ENCODE measurements at regions not wholly inside any gene's neighbourhood (a gene's known extent, or its start where the extent isn't known, plus 50 kb on each side); places are given as distances from the start of the nearest gene placed in this dataset.
"Not testable (repeated sequence)": the region's sequence is repeated elsewhere in the genome, so short reads cannot be mapped to it uniquely, and the experiment has no call there.

- DNase-seq (ENCODE audit: low read depth in 4 of 4, low spot score in 3 of 4) = no peak
Measured at GRCh38 chr7:56222866-56223265, 106.6 kb upstream of the NUPR2 start.

DNA sequence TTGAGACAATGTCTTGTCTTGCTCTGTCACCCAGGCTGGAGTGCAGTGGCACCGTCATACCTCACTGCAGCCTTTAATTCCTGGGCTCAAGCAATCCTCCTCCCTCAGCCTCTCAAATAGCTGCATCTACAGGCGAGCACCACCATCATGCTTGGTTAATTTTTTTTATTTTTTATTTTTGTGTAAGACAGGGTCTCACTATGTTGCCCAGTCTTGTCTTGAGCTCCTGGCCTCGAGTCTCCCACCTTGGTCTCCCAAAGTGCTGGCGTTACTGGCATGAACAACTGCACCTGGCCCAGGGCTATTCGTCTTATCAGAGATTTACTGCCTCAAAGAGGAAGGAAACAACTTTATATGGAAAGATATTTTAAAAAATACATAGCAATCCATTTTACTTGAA is 102.8 kb upstream of the NUPR2 start:
- no peak for DNase-seq (ENCODE audit: low read depth in 4 of 4, low spot score in 3 of 4)

DNA sequence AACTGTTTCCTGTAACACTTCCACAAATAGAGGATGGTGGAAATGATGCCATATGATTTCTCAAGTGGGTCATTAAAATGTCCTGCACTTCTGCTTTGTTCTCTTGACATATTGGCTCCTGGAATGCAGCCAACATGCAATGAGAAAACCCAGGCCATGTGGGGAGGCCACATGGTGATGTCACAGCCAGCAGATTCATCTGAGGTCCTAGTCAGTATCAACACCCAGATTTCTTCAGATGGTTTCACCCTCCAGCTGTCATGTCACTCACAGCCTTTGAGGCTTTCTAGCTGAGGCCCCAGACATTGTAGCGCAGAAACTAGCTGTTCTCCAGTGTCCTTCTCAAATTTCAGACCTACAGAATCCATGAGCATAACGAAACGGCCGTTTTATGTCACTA is 102.3 kb upstream of the NUPR2 start:
- no peak for DNase-seq (ENCODE audit: low read depth in 4 of 4, low spot score in 3 of 4)

- no peak for DNase-seq (ENCODE audit: low read depth in 4 of 4, low spot score in 3 of 4)
Measured at GRCh38 chr7:56213574-56213973, 97.4 kb upstream of the NUPR2 start.

- no peak for DNase-seq (ENCODE audit: low read depth in 4 of 4, low spot score in 3 of 4)
Measured at GRCh38 chr7:56206420-56206819, 90.2 kb upstream of the NUPR2 start.

- DNase-seq (ENCODE audit: low read depth in 4 of 4, low spot score in 3 of 4) = no peak
Measured at GRCh38 chr7:56199639-56200038, 83.4 kb upstream of the NUPR2 start.

DNA sequence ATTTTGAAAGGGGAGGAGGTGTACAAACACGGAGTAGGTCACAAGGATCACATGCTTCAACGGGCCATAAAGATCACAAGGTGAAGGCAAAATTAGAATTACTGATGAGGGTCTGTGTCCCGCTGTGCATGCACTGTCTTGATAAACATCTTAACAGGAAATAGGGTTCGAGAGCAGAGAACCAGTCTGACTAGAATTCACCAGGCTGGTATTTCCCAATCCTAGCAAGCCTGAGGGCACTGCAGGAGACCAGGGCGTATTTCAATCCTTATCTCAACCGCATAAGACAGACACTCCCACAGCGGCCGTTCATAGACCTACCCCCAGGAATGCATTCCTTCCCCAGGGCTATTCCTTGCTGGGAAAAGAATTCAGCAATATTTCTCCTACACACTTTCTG is 80.0 kb upstream of the NUPR2 start:
- DNase-seq (ENCODE audit: low read depth in 4 of 4, low spot score in 3 of 4) = not testable (repeated sequence)

GRCh38 chr7:56188823-56189346 is 72.7 kb upstream of the NUPR2 start:
- DNase-seq (ENCODE audit: low read depth in 4 of 4, low spot score in 3 of 4) = no peak

DNA sequence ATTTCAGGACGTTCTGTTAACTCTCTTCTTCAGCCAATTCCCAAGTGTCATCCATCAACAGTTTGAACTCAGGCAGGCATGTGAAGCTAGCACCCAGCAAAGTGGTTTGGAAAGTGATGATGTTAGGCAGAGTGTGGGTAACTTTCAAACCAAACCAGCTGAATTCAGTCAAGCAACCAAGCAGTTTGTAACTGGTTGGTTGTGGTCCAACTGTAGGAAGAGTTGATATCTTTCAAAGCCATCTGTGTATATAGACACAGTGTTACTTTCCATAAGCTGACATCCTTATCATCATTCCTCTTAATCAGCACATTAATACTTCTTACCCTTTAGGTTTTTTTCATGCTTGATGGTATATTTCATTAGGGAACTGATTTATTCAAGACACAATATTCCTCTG is 72.2 kb upstream of the NUPR2 start:
- DNase-seq (ENCODE audit: low read depth in 4 of 4, low spot score in 3 of 4) = no peak

DNA sequence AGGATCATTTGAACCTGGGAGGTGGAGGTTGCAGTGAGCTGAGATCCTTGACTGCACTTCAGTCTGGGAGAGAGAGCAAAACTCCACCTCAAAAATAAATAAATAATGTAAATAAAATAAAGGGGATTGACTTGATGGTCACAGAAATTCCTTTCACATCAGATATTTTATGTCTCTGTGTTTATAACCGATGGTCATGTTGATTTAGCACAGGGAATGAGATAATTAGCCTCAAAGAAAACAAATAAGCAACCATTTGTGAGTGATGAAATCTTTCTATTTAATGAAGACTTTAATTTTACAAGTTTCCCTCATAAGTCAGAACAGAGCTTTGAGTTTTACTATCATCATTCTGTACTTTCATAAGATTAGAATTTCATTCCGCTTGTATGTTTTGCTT is 64.8 kb upstream of the NUPR2 start:
- no peak for DNase-seq (ENCODE audit: low read depth in 4 of 4, low spot score in 3 of 4)

DNA sequence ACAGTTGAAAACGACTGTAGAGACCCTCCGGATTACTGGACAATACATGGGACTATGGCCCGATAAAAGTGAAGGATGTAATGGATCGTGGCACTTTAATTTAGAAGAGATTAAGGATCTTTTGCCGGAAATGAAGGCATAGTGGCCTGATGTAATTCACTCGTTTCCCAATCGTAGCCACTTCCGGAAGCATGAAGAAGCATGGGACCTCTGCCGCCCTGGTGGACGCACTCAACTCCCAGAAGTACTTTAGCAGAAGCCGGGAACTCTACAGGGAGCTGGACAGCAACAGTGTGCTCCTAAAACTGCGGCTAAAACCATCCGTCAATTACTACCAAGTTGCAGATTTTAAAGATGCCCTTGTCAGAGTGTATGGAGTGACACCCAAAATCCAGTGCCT is 59.6 kb upstream of the NUPR2 start:
- no peak for DNase-seq (ENCODE audit: low read depth in 4 of 4, low spot score in 3 of 4)

DNA sequence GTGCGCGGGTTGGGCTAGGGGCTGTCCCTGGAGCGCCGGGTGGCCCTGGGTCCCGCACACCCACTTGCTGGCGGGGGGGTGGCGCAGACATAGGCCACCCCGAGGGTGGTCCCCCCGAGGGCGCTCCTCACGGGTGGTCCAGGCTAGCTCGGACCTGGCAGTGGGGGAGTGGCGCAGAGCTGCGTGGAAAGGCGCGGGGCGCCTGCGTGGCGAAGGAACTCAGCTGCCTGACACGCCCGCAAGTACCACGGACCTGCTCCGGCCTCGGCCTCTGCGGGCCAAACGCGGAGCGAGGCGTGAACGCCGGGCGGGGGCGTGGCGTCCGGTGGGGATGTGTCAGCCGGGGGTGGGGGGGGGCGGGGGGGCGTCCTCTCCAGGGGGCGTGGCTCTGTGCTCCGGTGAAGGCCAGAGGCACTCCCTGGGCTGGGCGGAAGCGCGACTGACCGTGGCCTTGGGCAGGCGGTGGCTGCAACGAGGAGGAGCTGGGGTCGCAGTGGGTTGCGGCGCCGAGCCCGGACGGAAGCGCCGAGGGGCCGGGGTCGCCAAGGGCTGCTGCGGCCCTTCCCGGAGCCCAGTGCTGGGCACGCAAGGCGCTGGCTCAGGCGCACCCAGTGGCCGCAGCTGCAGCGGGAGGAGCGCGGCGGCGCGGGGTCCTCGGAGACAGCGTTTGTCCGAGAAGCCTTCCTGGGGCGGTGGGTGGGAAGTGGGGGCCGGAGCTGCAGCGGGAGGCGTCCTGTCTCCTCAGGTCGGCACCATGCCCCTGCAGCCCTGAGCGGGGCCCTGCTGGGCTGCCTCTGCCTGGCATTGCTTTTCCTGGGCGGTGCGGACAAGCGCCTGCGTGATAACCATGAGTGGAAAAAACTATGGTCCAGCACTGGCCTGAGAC is 58.9 kb upstream of the NUPR2 start:
- DNase-seq (ENCODE audit: low read depth in 4 of 4, low spot score in 3 of 4) = no peak

DNA sequence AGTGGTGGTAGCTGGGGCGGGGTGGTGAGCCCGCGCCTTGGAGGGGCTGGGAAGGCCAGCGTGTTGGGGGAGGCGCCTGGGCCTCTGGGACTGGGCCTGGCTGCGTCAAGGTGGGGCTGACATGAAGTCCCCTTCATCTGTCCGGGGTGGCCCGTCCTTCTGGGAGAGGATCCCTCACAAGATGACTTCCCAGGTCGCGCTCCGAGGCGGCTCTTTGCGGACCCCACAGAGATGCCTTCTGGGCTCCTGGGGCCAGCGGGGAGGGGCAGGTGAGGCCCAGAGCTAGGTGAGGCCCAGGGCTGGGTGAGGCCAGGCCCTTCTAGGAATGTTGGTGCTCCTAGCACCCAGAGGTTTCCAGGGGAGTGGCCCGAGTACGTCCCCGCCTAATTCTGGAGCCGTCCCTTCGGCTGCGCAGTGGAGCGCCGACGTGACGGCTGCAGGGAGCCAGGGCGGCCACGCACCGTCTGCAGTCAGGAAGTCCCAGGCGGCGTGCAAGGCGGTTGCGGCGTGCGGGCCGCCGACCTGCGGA is 58.2 kb upstream of the NUPR2 start:
- no peak for DNase-seq (ENCODE audit: low read depth in 4 of 4, low spot score in 3 of 4)

Measured in left renal pelvis (tissue), 4 donors.